GM12801 (cell line): ENCODE measurements at regions not wholly inside any gene's neighbourhood (a gene's known extent, or its start where the extent isn't known, plus 50 kb on each side); places are given as distances from the start of the nearest gene placed in this dataset.

ENCODE experiments used
- TF ChIP-seq, protein P1 (sequence below): IDR thresholded peaks from one replicate; pipeline ENCODE4 v1.5.1; 2011; ENCODE audit warnings: control low read depth; ENCODE audit not compliant: insufficient read length; ENCODE audit errors: extremely low read depth

DNA sequence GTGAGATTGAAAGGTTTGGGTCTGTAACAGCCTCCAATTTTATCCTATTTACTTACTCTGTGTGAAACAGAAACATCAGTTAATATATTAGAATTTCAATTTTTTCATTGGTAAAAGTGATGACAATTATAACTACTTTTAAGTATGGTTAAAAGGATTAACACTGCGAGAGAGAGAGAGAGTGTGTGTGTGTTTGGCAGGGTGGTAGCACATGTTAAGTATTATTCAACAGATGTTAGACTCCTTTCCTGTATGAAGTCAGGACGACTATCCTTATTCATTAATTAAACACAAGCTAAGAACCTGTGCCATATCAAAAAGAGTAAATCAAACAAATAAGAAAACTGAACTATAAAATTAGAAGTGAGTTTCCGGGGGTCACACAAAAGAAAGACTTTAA lies 662.5 kb downstream of the PLPP3 start:
- TF ChIP-seq, protein P1, sequence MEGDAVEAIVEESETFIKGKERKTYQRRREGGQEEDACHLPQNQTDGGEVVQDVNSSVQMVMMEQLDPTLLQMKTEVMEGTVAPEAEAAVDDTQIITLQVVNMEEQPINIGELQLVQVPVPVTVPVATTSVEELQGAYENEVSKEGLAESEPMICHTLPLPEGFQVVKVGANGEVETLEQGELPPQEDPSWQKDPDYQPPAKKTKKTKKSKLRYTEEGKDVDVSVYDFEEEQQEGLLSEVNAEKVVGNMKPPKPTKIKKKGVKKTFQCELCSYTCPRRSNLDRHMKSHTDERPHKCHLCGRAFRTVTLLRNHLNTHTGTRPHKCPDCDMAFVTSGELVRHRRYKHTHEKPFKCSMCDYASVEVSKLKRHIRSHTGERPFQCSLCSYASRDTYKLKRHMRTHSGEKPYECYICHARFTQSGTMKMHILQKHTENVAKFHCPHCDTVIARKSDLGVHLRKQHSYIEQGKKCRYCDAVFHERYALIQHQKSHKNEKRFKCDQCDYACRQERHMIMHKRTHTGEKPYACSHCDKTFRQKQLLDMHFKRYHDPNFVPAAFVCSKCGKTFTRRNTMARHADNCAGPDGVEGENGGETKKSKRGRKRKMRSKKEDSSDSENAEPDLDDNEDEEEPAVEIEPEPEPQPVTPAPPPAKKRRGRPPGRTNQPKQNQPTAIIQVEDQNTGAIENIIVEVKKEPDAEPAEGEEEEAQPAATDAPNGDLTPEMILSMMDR: no peak

DNA sequence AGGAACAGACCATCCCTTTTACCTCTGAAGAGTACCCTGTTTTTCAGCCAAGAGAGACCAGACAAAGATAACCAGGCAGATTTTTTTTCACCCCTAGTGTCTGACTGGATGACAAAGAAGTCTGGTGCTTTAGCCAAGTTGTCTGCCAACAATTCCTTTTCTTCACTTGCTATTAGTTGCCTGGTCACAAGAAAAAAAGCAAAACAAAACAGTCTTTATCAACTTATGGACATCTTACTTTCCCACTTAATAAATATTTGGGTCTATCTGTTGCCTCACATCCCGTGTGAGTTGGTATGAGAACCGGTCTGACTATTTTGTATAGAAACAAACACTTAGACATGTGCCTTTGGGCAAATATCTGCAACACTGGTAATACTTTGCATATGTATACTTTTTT lies 662.9 kb downstream of the PLPP3 start:
- TF ChIP-seq, protein P1: no peak

DNA sequence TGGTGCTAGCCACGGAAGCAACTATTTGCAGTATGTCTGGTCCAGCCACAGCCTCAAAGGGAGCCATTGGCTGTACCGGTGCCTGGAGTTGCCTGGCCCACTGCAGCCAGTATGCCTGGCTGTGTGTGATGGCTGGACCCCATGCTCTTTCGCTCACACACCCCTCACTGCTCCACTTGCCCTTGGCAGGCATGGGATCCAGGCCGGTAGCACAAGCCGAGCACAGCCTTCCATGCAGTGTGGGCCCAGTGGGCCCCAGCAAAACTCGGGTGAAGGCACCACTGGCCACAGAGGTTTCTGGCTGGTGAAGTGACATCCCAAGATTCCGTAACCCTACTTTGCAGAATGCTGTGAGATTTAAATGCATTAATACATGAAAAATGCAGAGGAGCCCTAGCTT lies 665.8 kb downstream of the PLPP3 start:
- TF ChIP-seq, protein P1: no peak

DNA sequence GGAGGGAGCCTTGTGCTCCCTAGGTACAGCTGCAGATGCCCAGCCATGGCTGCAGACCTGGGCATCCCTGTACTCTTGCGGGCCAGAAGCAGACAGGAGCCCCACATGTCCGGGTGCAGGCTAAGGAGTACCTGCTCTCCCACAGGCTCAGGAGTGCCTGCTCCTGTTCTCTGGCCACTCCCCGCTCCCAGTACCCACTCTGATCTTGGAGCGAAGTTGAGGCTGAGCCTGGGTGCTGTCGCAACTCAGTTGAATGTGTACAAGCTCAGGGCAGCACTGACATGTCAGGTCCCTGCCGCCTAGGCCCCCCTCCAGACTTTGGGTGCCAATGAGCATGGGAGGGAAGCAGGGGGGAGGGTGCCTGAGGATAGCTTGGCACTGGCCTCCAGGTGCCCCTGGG lies 666.9 kb downstream of the PLPP3 start:
- TF ChIP-seq, protein P1: no peak

DNA sequence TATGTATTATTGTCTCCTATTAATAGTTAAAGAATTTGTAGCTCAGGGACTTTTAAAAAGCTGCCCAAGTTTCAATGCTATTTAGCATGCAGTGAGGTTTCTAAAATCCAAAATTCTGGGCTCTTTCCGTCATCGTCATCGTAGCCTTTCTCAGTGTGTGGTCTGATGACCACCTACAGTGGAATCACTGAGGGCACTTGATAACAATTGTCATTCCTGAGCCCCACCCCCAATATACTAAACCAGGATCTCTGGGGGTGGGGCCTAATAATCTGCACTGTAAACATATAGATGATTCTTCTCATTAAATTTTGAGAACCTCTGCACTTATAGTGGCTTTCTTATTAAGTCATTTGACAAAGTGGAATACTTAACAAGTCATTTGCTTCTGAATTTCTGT lies 674.8 kb downstream of the PLPP3 start:
- TF ChIP-seq, protein P1: no peak

DNA sequence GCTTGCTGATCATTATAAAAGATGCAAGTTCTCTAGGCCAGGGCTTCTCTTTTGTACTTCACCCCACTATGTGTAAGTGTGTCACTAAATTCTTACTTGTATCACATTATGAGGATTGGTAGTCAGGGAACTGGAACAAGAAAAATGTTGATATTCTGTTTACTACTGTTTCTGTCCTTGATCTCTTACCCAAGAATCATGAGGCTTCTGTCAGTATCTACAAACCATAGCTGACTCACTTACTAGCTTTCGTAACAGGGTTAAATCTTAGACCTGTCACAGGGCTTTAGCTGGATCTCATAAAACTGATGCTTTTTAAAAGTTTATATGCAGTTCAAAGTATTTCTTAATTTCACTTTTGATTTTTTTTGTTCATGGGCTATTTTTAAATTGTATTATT lies 681.2 kb downstream of the PLPP3 start:
- TF ChIP-seq, protein P1: no peak

DNA sequence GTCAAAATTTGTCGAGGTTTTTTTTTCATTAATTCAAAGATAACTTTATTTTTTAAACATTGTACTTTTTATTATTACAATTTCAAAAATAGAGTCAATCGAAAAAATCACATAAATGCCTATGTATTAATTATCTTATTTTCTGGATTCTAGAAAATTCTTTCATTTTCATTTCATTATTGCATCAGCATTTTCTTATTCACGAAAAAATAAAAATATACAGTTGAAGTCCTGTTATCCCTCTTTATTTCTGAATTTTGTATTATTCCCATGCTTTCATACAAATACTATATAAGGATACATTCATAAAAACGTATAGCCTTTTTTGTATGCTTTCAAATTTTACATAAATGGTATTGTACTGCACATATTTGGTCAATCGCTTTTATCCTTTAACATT lies 681.0 kb upstream of the USP24 start:
- TF ChIP-seq, protein P1: no peak

DNA sequence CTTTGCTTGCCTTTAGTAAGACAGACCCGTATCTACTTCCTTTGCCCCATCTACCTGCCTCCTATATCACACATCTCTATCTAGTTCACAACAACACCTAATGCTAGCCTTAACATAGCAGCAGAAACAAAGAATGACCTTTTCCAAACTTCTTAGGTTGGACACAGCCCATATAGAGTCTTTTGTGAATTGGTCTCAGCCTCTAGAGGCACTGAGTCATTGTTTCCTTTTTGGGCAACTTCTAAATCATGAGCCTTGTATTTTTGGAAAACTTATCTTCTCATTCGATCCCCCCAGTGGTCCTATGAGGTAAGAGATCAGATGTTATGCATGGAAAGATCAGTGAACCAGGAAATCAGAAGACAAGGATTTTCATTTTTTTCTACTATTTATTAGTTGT lies 679.4 kb upstream of the USP24 start:
- TF ChIP-seq, protein P1: no peak
